Breast epithelium (tissue), 4 donors: ENCODE measurements at regions not wholly inside any gene's neighbourhood (a gene's known extent, or its start where the extent isn't known, plus 50 kb on each side); places are given as distances from the start of the nearest gene placed in this dataset.
A peak's percentile ranks its signal among the peaks of the same experiment; 100 is the strongest.

Experiments used
- DNase-seq, 2 donors: peaks; one replicate each; pipeline ENCODE4 v3.0.0-alpha.2; 2019; ENCODE audit warnings: low spot score in 2 of 2
- H3K27ac ChIP-seq, 2 donors: fragments of 200-600 bp; sonication (generic) in 1 of 2; one replicate each; pipeline ENCODE4 v1.5.1; 2016 to 2019; ENCODE audit warnings: mild to moderate bottlenecking in 1 of 2
- H3K27me3 ChIP-seq, 2 donors: fragments of 200-600 bp; sonication (generic) in 1 of 2; one replicate each; pipeline versions ENCODE4 v1.5.1 to v1.6.0; 2017 to 2019; ENCODE audit warnings: control low read depth in 1 of 2, mild to moderate bottlenecking in 1 of 2
- H3K36me3 ChIP-seq: fragments of 200-600 bp; one replicate; pipeline ENCODE4 v1.5.1; 2019
- H3K4me1 ChIP-seq, 2 donors: fragments of 200-600 bp; sonication (generic); one replicate each; pipeline ENCODE4 v1.5.1; 2016 to 2019; ENCODE audit warnings: control low read depth in 1 of 2
- H3K4me3 ChIP-seq, 3 donors: fragments of 200-600 bp; sonication (generic); 1 replicate in 2 of 3; 2 replicates in 1 of 3; pipeline ENCODE4 v1.5.1; 2016 to 2019; ENCODE audit warnings: mild to moderate bottlenecking in 3 of 3, moderate library complexity in 2 of 3
- H3K9me3 ChIP-seq, 2 donors: fragments of 200-600 bp; sonication (generic) in 1 of 2; one replicate each; pipeline ENCODE4 v1.5.1; 2016 to 2019; ENCODE audit warnings: control low read depth in 1 of 2
- CTCF ChIP-seq, 3 donors: fragments of 450-650 bp; IDR thresholded peaks; one replicate each; pipeline ENCODE4 v1.5.1; 2016 to 2017; ENCODE audit warnings: antibody characterized with exemption in 3 of 3, mild to moderate bottlenecking in 3 of 3, moderate library complexity in 3 of 3
- POLR2A ChIP-seq: fragments of 450-650 bp; IDR thresholded peaks from one replicate; pipeline ENCODE4 v1.6.1; 2016; ENCODE audit warnings: antibody characterized with exemption, mild to moderate bottlenecking, moderate library complexity
- POLR2AphosphoS5 ChIP-seq, 3 donors: sonication (generic); formaldehyde crosslinking; IDR thresholded peaks; one replicate each; pipeline ENCODE4 v1.6.1; 2017; ENCODE audit warnings: antibody characterized with exemption in 3 of 3
- intact Hi-C: fragments of 100-400 bp; cut with DNase I; formaldehyde crosslinking; loops from one replicate; pipeline ENCODE4 v1.15.1; 2023; ENCODE audit warnings: low total_unique reads

GRCh38 chr20:19961293-19961692 lies 55.9 kb upstream of the NAA20 start:
- H3K27ac ChIP-seq = peak overlapping the region; percentile 6 to 54
- intact Hi-C loops = no loop called here

GRCh38 chr20:19962958-19963357 lies 54.2 kb upstream of the NAA20 start:
- Histone ChIP-seq H3K4me1 (no peaks in the 10 kb centered on the region), H3K4me3 (no peak overlapping the region), H3K36me3 (no peaks in the 10 kb centered on the region), H3K27ac (peak overlapping the region in 1 of 2 donors; percentile 14), H3K9me3 (no peaks in the 10 kb centered on the region), H3K27me3 (no peaks in the 10 kb centered on the region)
- TF ChIP-seq POLR2AphosphoS5 (IDR thresholded peaks at IDR 0.05) (no peak), CTCF (IDR thresholded peaks at IDR 0.05) (no peak), POLR2A (no peak)
- intact Hi-C loops = no loop called here
- DNase-seq = no peak

More at GRCh38 chr20:19961293-19961692, 55.9 kb upstream of the NAA20 start:
- no peak for DNase-seq
- no peaks in the 10 kb centered on the region for H3K4me1 ChIP-seq
- no peak for TF ChIP-seq POLR2AphosphoS5 (IDR thresholded peaks at IDR 0.05)
- no peak for TF ChIP-seq POLR2A
- TF ChIP-seq CTCF (IDR thresholded peaks at IDR 0.05) = no peak
- no peak overlapping the region for H3K4me3 ChIP-seq
- H3K9me3 ChIP-seq = no peaks in the 10 kb centered on the region
- no peaks in the 10 kb centered on the region for H3K27me3 ChIP-seq
- no peaks in the 10 kb centered on the region for H3K36me3 ChIP-seq

- TF ChIP-seq POLR2A (no peak), POLR2AphosphoS5 (IDR thresholded peaks at IDR 0.05) (peak; percentile 85 to 92 (median 91))
- Histone ChIP-seq H3K9me3 (no peaks in the 10 kb centered on the region), H3K27ac (peak overlapping the region; percentile 76 to 78), H3K4me3 (no peak overlapping the region), H3K36me3 (no peaks in the 10 kb centered on the region), H3K27me3 (no peaks in the 10 kb centered on the region), H3K4me1 (peaks cover 0 to 8% of the 10 kb centered on the region in 2 donors)
- DNase-seq = peak; percentile 59 to 70
- intact Hi-C loops = no loop called here
Observed at GRCh38 chr20:19964289-19965265, 52.6 kb upstream of the NAA20 start.

GRCh38 chr20:19966840-19967239 lies 50.3 kb upstream of the NAA20 start:
- Histone ChIP-seq H3K4me1 (peaks cover 0 to 8% of the 10 kb centered on the region in 2 donors), H3K27ac (peak overlapping the region; percentile 27 to 78), H3K9me3 (no peaks in the 10 kb centered on the region), H3K27me3 (no peaks in the 10 kb centered on the region), H3K36me3 (no peaks in the 10 kb centered on the region), H3K4me3 (no peak overlapping the region)
- intact Hi-C loops = no loop called here
- TF ChIP-seq POLR2A = no peak
- TF ChIP-seq POLR2AphosphoS5 (IDR thresholded peaks at IDR 0.05) = no peak
- no peak for TF ChIP-seq CTCF (IDR thresholded peaks at IDR 0.05)
- DNase-seq = no peak
